ENCODE measurements at regions not wholly inside any gene's neighbourhood (a gene's known extent, or its start where the extent isn't known, plus 50 kb on each side); places are given as distances from the start of the nearest gene placed in this dataset.

GRCh38 chr9:135251996-135252760 lies 164.7 kb downstream of the OLFM1 start:
- no peak for DNase-seq (ENCODE audit: low spot score)

- DNase-seq (ENCODE audit: low spot score), result no peak
Measured at GRCh38 chr9:135252980-135253304, 165.5 kb downstream of the OLFM1 start.

GRCh38 chr9:135253305-135254004 lies 166.0 kb downstream of the OLFM1 start:
- no peak for DNase-seq (ENCODE audit: low spot score)

- no peak for DNase-seq (ENCODE audit: low spot score)
Measured at GRCh38 chr9:135254176-135255032, 166.9 kb downstream of the OLFM1 start.

- no peak for DNase-seq (ENCODE audit: low spot score)
Measured at GRCh38 chr9:135255033-135255840, 167.8 kb downstream of the OLFM1 start.

- no peak for DNase-seq (ENCODE audit: low spot score)
Measured at GRCh38 chr9:135255841-135256580, 168.5 kb downstream of the OLFM1 start.

GRCh38 chr9:135256581-135257354 lies 169.3 kb downstream of the OLFM1 start:
- no peak for DNase-seq (ENCODE audit: low spot score)

- DNase-seq (ENCODE audit: low spot score), result no peak
Measured at GRCh38 chr9:135258461-135258860, 171.0 kb downstream of the OLFM1 start.

GRCh38 chr9:135259273-135259672 lies 171.8 kb downstream of the OLFM1 start:
- no peak for DNase-seq (ENCODE audit: low spot score)

GRCh38 chr9:135260221-135261180 lies 173.0 kb downstream of the OLFM1 start:
- DNase-seq (ENCODE audit: low spot score), result no peak

- DNase-seq (ENCODE audit: low spot score), result no peak
Measured at GRCh38 chr9:135262248-135262647, 174.8 kb downstream of the OLFM1 start.

GRCh38 chr9:135263511-135263910 lies 176.0 kb downstream of the OLFM1 start:
- DNase-seq (ENCODE audit: low spot score), result no peak

GRCh38 chr9:135265931-135266330 lies 178.5 kb downstream of the OLFM1 start:
- no peak for DNase-seq (ENCODE audit: low spot score)

GRCh38 chr9:135267191-135267809 lies 179.8 kb downstream of the OLFM1 start:
- no peak for DNase-seq (ENCODE audit: low spot score)

GRCh38 chr9:135268031-135268430 lies 180.6 kb downstream of the OLFM1 start:
- no peak for DNase-seq (ENCODE audit: low spot score)

- no peak for DNase-seq (ENCODE audit: low spot score)
Measured at GRCh38 chr9:135268981-135269380, 181.5 kb downstream of the OLFM1 start.

- no peak for DNase-seq (ENCODE audit: low spot score)
Measured at GRCh38 chr9:135269912-135270830, 182.7 kb downstream of the OLFM1 start.

Measured in mesenteric fat pad (tissue), 1 donor.